ENCODE measurements at regions not wholly inside any gene's neighbourhood (a gene's known extent, or its start where the extent isn't known, plus 50 kb on each side); places are given as distances from the start of the nearest gene placed in this dataset.

GRCh38 chr13:80906860-80907259 lies 565.9 kb upstream of the SPRY2 start:
- TF ChIP-seq, protein P1, sequence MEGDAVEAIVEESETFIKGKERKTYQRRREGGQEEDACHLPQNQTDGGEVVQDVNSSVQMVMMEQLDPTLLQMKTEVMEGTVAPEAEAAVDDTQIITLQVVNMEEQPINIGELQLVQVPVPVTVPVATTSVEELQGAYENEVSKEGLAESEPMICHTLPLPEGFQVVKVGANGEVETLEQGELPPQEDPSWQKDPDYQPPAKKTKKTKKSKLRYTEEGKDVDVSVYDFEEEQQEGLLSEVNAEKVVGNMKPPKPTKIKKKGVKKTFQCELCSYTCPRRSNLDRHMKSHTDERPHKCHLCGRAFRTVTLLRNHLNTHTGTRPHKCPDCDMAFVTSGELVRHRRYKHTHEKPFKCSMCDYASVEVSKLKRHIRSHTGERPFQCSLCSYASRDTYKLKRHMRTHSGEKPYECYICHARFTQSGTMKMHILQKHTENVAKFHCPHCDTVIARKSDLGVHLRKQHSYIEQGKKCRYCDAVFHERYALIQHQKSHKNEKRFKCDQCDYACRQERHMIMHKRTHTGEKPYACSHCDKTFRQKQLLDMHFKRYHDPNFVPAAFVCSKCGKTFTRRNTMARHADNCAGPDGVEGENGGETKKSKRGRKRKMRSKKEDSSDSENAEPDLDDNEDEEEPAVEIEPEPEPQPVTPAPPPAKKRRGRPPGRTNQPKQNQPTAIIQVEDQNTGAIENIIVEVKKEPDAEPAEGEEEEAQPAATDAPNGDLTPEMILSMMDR (IDR thresholded peaks at IDR 0.05; ENCODE audit: poor library complexity) = no peak
- no peak for TF ChIP-seq EZH2 (IDR thresholded peaks at IDR 0.05; ENCODE audit: borderline replicate concordance)
- no peak for TF ChIP-seq EZH2phosphoT487 (IDR thresholded peaks at IDR 0.05; ENCODE audit: low read depth, severe bottlenecking, unreplicated experiment)

Data from hepatocyte (in vitro differentiated cells).